ENCODE measurements at regions not wholly inside any gene's neighbourhood (a gene's known extent, or its start where the extent isn't known, plus 50 kb on each side); places are given as distances from the start of the nearest gene placed in this dataset.

GRCh38 chr15:39456159-39456558, 124.7 kb upstream of the THBS1 start:
- Histone ChIP-seq H3K4me2 (ENCODE audit: low read length) (no peak overlapping the region), H3K27ac (ENCODE audit: low read depth, low read length, poor library complexity, severe bottlenecking) (no peak overlapping the region), H3K9me3 (ENCODE audit: low read length) (no peaks in the 10 kb centered on the region), H3F3A (ENCODE audit: insufficient read depth, low read length) (no peaks in the 10 kb centered on the region), H4K20me1 (ENCODE audit: insufficient read depth, low read length) (no peaks in the 10 kb centered on the region), H3K79me2 (ENCODE audit: insufficient read depth, low read length) (no peaks in the 10 kb centered on the region), H3K9me2 (ENCODE audit: low read depth, low read length) (no peaks in the 10 kb centered on the region), H3K4me1 (ENCODE audit: insufficient read depth, low read length, severe bottlenecking) (no peaks in the 10 kb centered on the region), H3K4me3 (ENCODE audit: low read depth, low read length, poor library complexity, severe bottlenecking) (no peak overlapping the region), H3K27me3 (ENCODE audit: insufficient read depth, low read length) (no peaks in the 10 kb centered on the region), H3K36me3 (ENCODE audit: insufficient read depth, low read length) (no peaks in the 10 kb centered on the region), H3K9ac (ENCODE audit: low read length) (no peak overlapping the region), H2AFZ (ENCODE audit: low read length) (no peak overlapping the region)
- TF ChIP-seq EZH2 (IDR thresholded peaks at IDR 0.05; ENCODE audit: borderline replicate concordance, low read length) (no peak), CTCF (IDR thresholded peaks at IDR 0.05; ENCODE audit: low read length) (no peak)

DNA sequence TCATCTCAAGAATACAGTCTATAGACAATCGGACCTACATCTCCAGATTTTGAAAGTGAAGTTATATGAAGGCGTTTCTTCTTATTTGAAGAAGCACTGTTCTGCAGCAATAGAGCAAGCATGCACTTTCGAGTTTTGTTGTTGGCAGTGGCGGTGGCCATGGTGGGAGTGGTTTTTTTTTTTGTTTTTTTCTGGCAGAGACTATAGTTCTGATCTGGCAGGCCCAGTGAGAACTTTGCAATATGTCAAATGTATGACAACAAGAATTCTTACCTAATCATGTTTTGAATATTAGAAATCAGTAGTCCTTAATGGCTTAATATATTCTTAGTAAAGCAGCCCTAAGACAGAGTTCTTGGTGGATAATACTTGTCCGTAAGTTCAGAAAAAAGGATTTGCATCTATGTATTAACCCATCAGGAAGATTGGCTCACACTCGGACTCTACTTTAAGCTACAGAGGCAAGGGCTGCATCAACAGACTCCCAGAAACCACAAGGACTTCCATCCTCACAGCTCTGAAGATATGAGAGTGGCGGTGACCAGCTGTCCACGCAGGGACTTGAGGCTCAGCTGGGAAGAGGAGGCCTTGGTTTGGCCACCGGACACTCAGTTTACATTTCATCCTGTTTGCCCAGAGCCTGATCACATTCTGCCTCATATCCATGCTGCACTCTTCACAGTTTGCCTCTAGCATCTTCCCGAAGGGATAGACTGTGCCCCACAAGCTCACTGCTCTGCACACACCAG, 124.1 kb upstream of the THBS1 start:
- no peaks in the 10 kb centered on the region for H3K36me3 ChIP-seq (ENCODE audit: insufficient read depth, low read length)
- no peaks in the 10 kb centered on the region for H3K9me3 ChIP-seq (ENCODE audit: low read length)
- TF ChIP-seq EZH2 (IDR thresholded peaks at IDR 0.05; ENCODE audit: borderline replicate concordance, low read length) (no peak), CTCF (IDR thresholded peaks at IDR 0.05; ENCODE audit: low read length) (no peak)

DNA sequence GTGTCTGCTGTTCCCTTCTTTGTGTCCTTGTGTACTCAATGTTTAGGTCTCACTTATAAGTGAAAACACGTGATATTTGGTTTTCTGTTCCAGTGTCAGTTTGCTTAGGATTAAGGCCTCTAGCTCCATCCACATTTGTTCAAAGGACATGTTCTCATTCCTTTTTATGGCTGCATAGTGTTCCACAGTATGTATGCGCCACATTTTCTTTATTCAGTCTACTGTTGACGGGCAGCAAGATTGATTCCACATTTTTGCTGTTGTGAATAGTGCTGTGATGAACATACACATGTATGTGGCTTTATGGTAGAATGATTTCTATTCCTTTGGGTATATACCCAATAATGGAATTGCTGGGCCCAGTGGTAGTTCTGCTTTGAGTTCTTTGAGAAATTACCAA, 122.7 kb upstream of the THBS1 start:
- H3K9ac ChIP-seq (ENCODE audit: low read length) = no peak overlapping the region
- H3K4me3 ChIP-seq (ENCODE audit: low read depth, low read length, poor library complexity, severe bottlenecking) = no peak overlapping the region
- H2AFZ ChIP-seq (ENCODE audit: low read length) = no peak overlapping the region
- H3K4me1 ChIP-seq (ENCODE audit: insufficient read depth, low read length, severe bottlenecking) = no peaks in the 10 kb centered on the region
- no peaks in the 10 kb centered on the region for H4K20me1 ChIP-seq (ENCODE audit: insufficient read depth, low read length)
- no peaks in the 10 kb centered on the region for H3K27me3 ChIP-seq (ENCODE audit: insufficient read depth, low read length)
- H3K27ac ChIP-seq (ENCODE audit: low read depth, low read length, poor library complexity, severe bottlenecking) = no peak overlapping the region
- no peaks in the 10 kb centered on the region for H3K9me2 ChIP-seq (ENCODE audit: low read depth, low read length)
- no peaks in the 10 kb centered on the region for H3K79me2 ChIP-seq (ENCODE audit: insufficient read depth, low read length)
- no peaks in the 10 kb centered on the region for H3K36me3 ChIP-seq (ENCODE audit: insufficient read depth, low read length)
- H3K4me2 ChIP-seq (ENCODE audit: low read length) = no peak overlapping the region
- TF ChIP-seq EZH2 (IDR thresholded peaks at IDR 0.05; ENCODE audit: borderline replicate concordance, low read length) = no peak
- TF ChIP-seq CTCF (IDR thresholded peaks at IDR 0.05; ENCODE audit: low read length) = no peak
- no peaks in the 10 kb centered on the region for H3K9me3 ChIP-seq (ENCODE audit: low read length)
- H3F3A ChIP-seq (ENCODE audit: insufficient read depth, low read length) = no peaks in the 10 kb centered on the region

More for the DNA sequence above, 124.1 kb upstream of the THBS1 start:
- Histone ChIP-seq H3K4me2 (ENCODE audit: low read length) (no peak overlapping the region), H3K4me3 (ENCODE audit: low read depth, low read length, poor library complexity, severe bottlenecking) (no peak overlapping the region), H3K27ac (ENCODE audit: low read depth, low read length, poor library complexity, severe bottlenecking) (no peak overlapping the region), H2AFZ (ENCODE audit: low read length) (no peak overlapping the region), H3K9me2 (ENCODE audit: low read depth, low read length) (no peaks in the 10 kb centered on the region), H3K9ac (ENCODE audit: low read length) (no peak overlapping the region), H3K4me1 (ENCODE audit: insufficient read depth, low read length, severe bottlenecking) (no peaks in the 10 kb centered on the region), H3K27me3 (ENCODE audit: insufficient read depth, low read length) (no peaks in the 10 kb centered on the region), H3F3A (ENCODE audit: insufficient read depth, low read length) (no peaks in the 10 kb centered on the region), H4K20me1 (ENCODE audit: insufficient read depth, low read length) (no peaks in the 10 kb centered on the region), H3K79me2 (ENCODE audit: insufficient read depth, low read length) (no peaks in the 10 kb centered on the region)
